DND-41 (cell line): ENCODE measurements at regions not wholly inside any gene's neighbourhood (a gene's known extent, or its start where the extent isn't known, plus 50 kb on each side); places are given as distances from the start of the nearest gene placed in this dataset.

Experiments used
- ATAC-seq: fragments of 200-7000 bp; cut with Tn5 transposase; 3 replicates; pipeline ENCODE4 v1.9.1; 2021; ENCODE audit warnings: low read depth; ENCODE audit not compliant: insufficient read depth
- DNase-seq: peaks from one replicate; pipeline ENCODE4 v3.0.0-alpha.2; 2020
- H2AFZ ChIP-seq: 2 replicates; pipeline ENCODE4 v1.6.0; 2012; ENCODE audit warnings: low read depth, low read length
- H3K27ac ChIP-seq: 2 replicates; pipeline ENCODE4 v1.5.1; 2012; ENCODE audit warnings: low read length, inconsistent platforms
- H3K27me3 ChIP-seq: fragments of 200-600 bp; sonication (generic); 2 replicates; pipeline ENCODE4 v1.6.0; 2012; ENCODE audit warnings: low read length, mild to moderate bottlenecking, inconsistent platforms; ENCODE audit not compliant: insufficient read depth, poor library complexity
- H3K36me3 ChIP-seq: 2 replicates; pipeline ENCODE4 v1.5.1; 2012; ENCODE audit warnings: low read length, inconsistent platforms; ENCODE audit not compliant: insufficient read depth
- H3K4me1 ChIP-seq: 2 replicates; pipeline ENCODE4 v1.5.1; 2012; ENCODE audit warnings: mild to moderate bottlenecking, low read length; ENCODE audit not compliant: insufficient read depth
- H3K4me2 ChIP-seq: 2 replicates; pipeline ENCODE4 v1.6.0; 2012; ENCODE audit warnings: mild to moderate bottlenecking, moderate library complexity, low read length, inconsistent platforms; ENCODE audit not compliant: insufficient read depth
- H3K4me3 ChIP-seq, 2 experiments: fragments of 200-600 bp in 1 of 2; shearing (Covaris generic) in 1 of 2; 2 replicates each; pipeline ENCODE4 v1.5.1; 2012 to 2016; ENCODE audit warnings: inconsistent platforms in 2 of 2, low read length in 2 of 2, mild to moderate bottlenecking in 2 of 2, low read depth in 1 of 2, moderate library complexity in 1 of 2
- H3K79me2 ChIP-seq: 2 replicates; pipeline ENCODE4 v1.6.0; 2012; ENCODE audit warnings: low read length, inconsistent platforms; ENCODE audit not compliant: insufficient read depth
- H3K9ac ChIP-seq: 2 replicates; pipeline ENCODE4 v1.6.0; 2012; ENCODE audit warnings: low read depth, mild to moderate bottlenecking, inconsistent platforms, low read length, moderate library complexity
- H3K9me3 ChIP-seq: 2 replicates; pipeline ENCODE4 v1.5.1; 2012; ENCODE audit warnings: low read length, moderate library complexity, mild to moderate bottlenecking, inconsistent platforms; ENCODE audit not compliant: insufficient read depth, severe bottlenecking
- H4K20me1 ChIP-seq: 2 replicates; pipeline ENCODE4 v1.6.0; 2012; ENCODE audit warnings: low read length; ENCODE audit not compliant: insufficient read depth
- EZH2 ChIP-seq: IDR thresholded peaks from 3 replicates; pipeline ENCODE4 v1.6.1; 2012; ENCODE audit warnings: borderline replicate concordance, low read depth, mild to moderate bottlenecking, moderate library complexity, low read length, inconsistent platforms; ENCODE audit not compliant: severe bottlenecking
- TF ChIP-seq, protein P1 (sequence below): IDR thresholded peaks from 2 replicates; pipeline ENCODE4 v1.5.1; 2012; ENCODE audit warnings: borderline replicate concordance, low read length, moderate library complexity, mild to moderate bottlenecking; ENCODE audit not compliant: poor library complexity, severe bottlenecking; ENCODE audit errors: extremely low read depth

DNA sequence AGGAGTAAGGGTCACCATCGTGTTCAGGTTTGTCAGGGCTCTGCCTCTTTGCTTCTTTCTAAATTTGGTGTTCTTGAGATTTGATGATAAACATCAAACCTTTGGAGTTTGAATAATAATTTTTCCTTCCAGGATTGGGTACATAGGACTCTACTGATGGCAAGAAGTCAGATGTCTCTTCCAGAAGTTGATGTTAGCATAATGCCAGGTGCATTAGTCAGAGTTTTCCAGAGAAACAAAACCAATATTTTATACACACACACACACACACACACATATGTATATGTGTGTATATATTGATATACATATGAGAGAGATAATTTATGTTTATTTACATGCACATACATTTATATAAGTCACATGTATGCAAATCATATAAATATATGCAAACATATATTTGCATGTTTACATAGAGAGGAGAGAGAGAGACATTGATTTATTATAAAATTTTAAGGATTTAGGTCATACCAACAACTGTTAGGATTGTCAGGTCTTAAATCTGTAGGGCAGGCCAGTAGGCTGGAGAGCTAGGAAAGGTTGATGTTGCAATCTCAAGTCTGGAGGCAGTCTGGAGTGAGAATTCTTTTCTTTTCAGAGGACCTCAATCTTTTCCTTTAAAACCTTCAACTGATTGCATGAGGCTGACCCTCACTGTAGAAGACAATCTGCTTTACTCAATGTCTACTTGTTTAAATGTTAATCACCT is 199.2 kb downstream of the HLX start:
- H3K27me3 ChIP-seq: no peaks in the 10 kb centered on the region
- H3K79me2 ChIP-seq: no peaks in the 10 kb centered on the region
- ATAC-seq (no peak), DNase-seq (no peak)
- no peak overlapping the region for H3K27ac ChIP-seq
- no peaks in the 10 kb centered on the region for H3K36me3 ChIP-seq
- no peak overlapping the region for H3K9ac ChIP-seq
- no peak overlapping the region for H3K4me2 ChIP-seq
- no peaks in the 10 kb centered on the region for H3K4me1 ChIP-seq
- no peak overlapping the region for H3K4me3 ChIP-seq
- no peak for TF ChIP-seq EZH2
- TF ChIP-seq, protein P1, sequence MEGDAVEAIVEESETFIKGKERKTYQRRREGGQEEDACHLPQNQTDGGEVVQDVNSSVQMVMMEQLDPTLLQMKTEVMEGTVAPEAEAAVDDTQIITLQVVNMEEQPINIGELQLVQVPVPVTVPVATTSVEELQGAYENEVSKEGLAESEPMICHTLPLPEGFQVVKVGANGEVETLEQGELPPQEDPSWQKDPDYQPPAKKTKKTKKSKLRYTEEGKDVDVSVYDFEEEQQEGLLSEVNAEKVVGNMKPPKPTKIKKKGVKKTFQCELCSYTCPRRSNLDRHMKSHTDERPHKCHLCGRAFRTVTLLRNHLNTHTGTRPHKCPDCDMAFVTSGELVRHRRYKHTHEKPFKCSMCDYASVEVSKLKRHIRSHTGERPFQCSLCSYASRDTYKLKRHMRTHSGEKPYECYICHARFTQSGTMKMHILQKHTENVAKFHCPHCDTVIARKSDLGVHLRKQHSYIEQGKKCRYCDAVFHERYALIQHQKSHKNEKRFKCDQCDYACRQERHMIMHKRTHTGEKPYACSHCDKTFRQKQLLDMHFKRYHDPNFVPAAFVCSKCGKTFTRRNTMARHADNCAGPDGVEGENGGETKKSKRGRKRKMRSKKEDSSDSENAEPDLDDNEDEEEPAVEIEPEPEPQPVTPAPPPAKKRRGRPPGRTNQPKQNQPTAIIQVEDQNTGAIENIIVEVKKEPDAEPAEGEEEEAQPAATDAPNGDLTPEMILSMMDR: no peak
- H4K20me1 ChIP-seq: no peaks in the 10 kb centered on the region
- no peaks in the 10 kb centered on the region for H3K9me3 ChIP-seq
- H2AFZ ChIP-seq: no peak overlapping the region

DNA sequence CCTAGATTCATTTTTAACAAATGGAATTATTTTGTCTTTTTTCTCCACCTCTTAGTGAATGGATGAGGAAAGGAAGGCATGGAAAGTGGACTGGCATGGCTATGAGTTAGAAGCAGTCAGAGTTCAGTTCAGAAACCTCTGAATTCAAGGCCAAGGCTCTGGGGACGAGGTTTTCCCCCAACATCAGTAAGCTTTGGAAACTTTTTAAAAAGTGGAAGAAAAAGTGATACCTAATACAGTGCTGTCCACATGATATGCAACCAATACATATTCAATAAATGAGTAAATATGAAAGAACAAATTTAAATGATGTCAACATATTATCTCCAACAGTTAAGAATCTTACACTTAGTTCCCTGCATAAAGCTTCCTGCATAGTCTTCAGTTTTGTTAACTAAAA is 204.7 kb downstream of the HLX start:
- H3K9me3 ChIP-seq: no peaks in the 10 kb centered on the region
- H2AFZ ChIP-seq: no peak overlapping the region
- no peaks in the 10 kb centered on the region for H3K4me1 ChIP-seq
- no peaks in the 10 kb centered on the region for H3K79me2 ChIP-seq
- H3K4me2 ChIP-seq: no peak overlapping the region
- TF ChIP-seq, protein P1: no peak
- no peak for TF ChIP-seq EZH2
- H3K27me3 ChIP-seq: no peaks in the 10 kb centered on the region
- H3K4me3 ChIP-seq: no peak overlapping the region
- H3K36me3 ChIP-seq: no peaks in the 10 kb centered on the region
- no peak for DNase-seq
- ATAC-seq: no peak
- no peak overlapping the region for H3K27ac ChIP-seq
- H3K9ac ChIP-seq: no peak overlapping the region
- H4K20me1 ChIP-seq: no peaks in the 10 kb centered on the region

DNA sequence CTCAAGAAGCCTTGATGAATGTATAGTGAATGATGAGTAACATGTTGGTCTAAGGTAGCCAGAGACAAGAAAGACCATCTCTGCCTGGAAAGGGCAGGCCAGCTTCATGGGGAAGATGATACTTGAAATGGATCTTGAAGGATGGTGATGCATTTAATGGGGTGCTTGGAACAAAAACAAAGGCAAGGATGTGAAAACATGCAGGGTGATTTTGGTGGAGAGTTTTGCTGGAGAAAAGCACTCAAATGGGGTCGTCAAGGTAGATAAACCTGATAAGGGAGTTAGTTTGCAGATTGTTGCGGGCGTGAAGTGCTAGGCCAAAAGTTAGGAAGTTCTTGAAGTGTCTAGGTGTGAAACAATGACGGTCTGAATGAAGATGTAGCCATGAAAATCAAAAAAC is 205.4 kb downstream of the HLX start:
- H3K4me1 ChIP-seq: no peaks in the 10 kb centered on the region
- no peaks in the 10 kb centered on the region for H3K27me3 ChIP-seq
- H2AFZ ChIP-seq: no peak overlapping the region
- H3K9ac ChIP-seq: no peak overlapping the region
- ATAC-seq (no peak), DNase-seq (no peak)
- no peak overlapping the region for H3K27ac ChIP-seq
- no peaks in the 10 kb centered on the region for H3K9me3 ChIP-seq
- TF ChIP-seq, protein P1: no peak
- no peak for TF ChIP-seq EZH2
- H3K4me3 ChIP-seq: no peak overlapping the region
- no peaks in the 10 kb centered on the region for H3K36me3 ChIP-seq
- no peaks in the 10 kb centered on the region for H3K79me2 ChIP-seq
- H3K4me2 ChIP-seq: no peak overlapping the region
- no peaks in the 10 kb centered on the region for H4K20me1 ChIP-seq
